ENCODE measurements at regions not wholly inside any gene's neighbourhood (a gene's known extent, or its start where the extent isn't known, plus 50 kb on each side); places are given as distances from the start of the nearest gene placed in this dataset.

DNA sequence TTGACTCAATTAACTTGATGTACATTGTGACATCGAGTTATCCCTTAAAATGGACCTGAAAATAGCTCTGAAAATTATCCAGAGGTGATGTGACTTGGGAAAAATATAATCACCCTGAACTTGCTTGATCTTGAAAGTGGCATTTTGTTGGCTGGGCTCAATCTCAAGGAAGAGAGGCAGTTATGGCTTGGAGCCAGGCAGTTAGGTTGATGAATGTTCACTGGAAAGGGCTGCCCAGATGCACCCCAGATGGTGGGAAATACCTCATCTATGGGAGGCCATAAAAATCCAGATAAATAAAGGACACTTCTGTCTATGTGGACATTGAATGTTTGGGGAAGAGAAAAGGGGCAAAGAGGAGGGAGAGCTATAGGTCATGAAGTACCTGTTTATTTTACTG, 55.7 kb upstream of the OR5AN1 start:
- Histone ChIP-seq H3K4me1 (no peaks in the 10 kb centered on the region), H3K36me3 (no peaks in the 10 kb centered on the region), H3K9me3 (no peaks in the 10 kb centered on the region), H3K27ac (no peak overlapping the region), H3K4me3 (replicated peaks in 1 of 3) (no peak overlapping the region), H3K27me3 (no peaks in the 10 kb centered on the region)
- 38 to 52% methylated on average over 1 of the region's 1 CpG for WGBS, 2 donors
- intact Hi-C loops (cut with DNase I) = no loop called here
- DNase-seq = no peak
- no peak for TF ChIP-seq POLR2A (IDR thresholded peaks at IDR 0.05)
- TF ChIP-seq, protein P1, sequence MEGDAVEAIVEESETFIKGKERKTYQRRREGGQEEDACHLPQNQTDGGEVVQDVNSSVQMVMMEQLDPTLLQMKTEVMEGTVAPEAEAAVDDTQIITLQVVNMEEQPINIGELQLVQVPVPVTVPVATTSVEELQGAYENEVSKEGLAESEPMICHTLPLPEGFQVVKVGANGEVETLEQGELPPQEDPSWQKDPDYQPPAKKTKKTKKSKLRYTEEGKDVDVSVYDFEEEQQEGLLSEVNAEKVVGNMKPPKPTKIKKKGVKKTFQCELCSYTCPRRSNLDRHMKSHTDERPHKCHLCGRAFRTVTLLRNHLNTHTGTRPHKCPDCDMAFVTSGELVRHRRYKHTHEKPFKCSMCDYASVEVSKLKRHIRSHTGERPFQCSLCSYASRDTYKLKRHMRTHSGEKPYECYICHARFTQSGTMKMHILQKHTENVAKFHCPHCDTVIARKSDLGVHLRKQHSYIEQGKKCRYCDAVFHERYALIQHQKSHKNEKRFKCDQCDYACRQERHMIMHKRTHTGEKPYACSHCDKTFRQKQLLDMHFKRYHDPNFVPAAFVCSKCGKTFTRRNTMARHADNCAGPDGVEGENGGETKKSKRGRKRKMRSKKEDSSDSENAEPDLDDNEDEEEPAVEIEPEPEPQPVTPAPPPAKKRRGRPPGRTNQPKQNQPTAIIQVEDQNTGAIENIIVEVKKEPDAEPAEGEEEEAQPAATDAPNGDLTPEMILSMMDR (IDR thresholded peaks at IDR 0.05) = no peak

DNA sequence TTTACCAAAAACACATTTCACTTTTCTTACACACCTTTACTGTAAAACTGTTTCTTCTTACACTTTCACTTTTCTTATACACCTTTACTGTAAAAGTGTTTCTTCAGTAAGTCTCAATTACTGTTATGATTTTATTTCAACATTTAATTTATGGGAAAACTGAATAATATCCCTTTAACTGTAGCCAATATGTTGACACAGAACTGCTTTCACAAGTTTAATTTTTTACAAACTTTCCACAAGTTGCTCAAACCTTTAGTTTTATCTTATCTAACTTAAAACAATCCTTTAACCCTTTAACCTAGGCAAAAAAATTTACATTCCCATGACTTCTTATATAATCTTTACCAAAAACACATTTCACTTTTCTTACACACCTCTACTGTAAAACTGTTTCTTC, 63.3 kb upstream of the OR5AN1 start:
- Histone ChIP-seq H3K27ac (no peak overlapping the region), H3K27me3 (no peaks in the 10 kb centered on the region), H3K4me3 (replicated peaks in 1 of 3) (no peak overlapping the region), H3K9me3 (no peaks in the 10 kb centered on the region), H3K36me3 (no peaks in the 10 kb centered on the region), H3K4me1 (no peaks in the 10 kb centered on the region)
- intact Hi-C loops (cut with DNase I) = no loop called here
- no peak for TF ChIP-seq POLR2A (IDR thresholded peaks at IDR 0.05)
- TF ChIP-seq, protein P1 (IDR thresholded peaks at IDR 0.05) = no peak
- DNase-seq = no peak

GRCh38 chr11:59292611-59293010, 66.1 kb upstream of the OR5AN1 start:
- DNase-seq = no peak
- Histone ChIP-seq H3K4me1 (no peaks in the 10 kb centered on the region), H3K27ac (no peak overlapping the region), H3K4me3 (replicated peaks in 1 of 3) (no peak overlapping the region), H3K9me3 (no peaks in the 10 kb centered on the region), H3K27me3 (no peaks in the 10 kb centered on the region), H3K36me3 (no peaks in the 10 kb centered on the region)
- no peak for TF ChIP-seq POLR2A (IDR thresholded peaks at IDR 0.05)
- TF ChIP-seq, protein P1 (IDR thresholded peaks at IDR 0.05) = no peak
- intact Hi-C loops (cut with DNase I) = no loop called here
- 93 to 96% methylated on average over 3 of the region's 3 CpGs for WGBS, 2 donors

DNA sequence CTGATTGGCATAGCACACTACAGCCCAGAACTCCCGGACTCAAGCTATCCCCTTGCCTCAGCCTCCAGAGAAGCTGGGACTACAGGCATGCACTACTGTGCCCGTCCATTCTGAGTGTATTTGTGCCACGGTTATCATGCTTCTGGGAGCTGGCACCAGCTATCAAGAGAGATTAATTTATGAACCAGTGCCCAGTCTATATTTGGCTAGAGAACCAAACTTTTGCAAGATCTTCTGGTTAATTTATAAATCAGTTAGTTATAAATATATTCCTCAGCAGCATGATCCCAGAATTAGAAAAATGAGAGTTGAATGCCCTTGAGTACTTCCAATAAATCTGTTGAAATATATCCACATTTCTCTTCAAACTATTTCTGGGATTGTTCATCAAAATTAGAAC, 67.5 kb upstream of the OR5AN1 start:
- no peak for TF ChIP-seq POLR2A (IDR thresholded peaks at IDR 0.05)
- TF ChIP-seq, protein P1 (IDR thresholded peaks at IDR 0.05) = no peak
- H3K36me3 ChIP-seq = no peaks in the 10 kb centered on the region
- DNase-seq = no peak
- no peak overlapping the region for H3K4me3 ChIP-seq (replicated peaks in 1 of 3)
- 90 to 91% methylated on average over 3 of the region's 3 CpGs for WGBS, 2 donors
- no peak overlapping the region for H3K27ac ChIP-seq
- H3K27me3 ChIP-seq = no peaks in the 10 kb centered on the region
- no peaks in the 10 kb centered on the region for H3K9me3 ChIP-seq
- H3K4me1 ChIP-seq = no peaks in the 10 kb centered on the region
- intact Hi-C loops (cut with DNase I) = no loop called here

DNA sequence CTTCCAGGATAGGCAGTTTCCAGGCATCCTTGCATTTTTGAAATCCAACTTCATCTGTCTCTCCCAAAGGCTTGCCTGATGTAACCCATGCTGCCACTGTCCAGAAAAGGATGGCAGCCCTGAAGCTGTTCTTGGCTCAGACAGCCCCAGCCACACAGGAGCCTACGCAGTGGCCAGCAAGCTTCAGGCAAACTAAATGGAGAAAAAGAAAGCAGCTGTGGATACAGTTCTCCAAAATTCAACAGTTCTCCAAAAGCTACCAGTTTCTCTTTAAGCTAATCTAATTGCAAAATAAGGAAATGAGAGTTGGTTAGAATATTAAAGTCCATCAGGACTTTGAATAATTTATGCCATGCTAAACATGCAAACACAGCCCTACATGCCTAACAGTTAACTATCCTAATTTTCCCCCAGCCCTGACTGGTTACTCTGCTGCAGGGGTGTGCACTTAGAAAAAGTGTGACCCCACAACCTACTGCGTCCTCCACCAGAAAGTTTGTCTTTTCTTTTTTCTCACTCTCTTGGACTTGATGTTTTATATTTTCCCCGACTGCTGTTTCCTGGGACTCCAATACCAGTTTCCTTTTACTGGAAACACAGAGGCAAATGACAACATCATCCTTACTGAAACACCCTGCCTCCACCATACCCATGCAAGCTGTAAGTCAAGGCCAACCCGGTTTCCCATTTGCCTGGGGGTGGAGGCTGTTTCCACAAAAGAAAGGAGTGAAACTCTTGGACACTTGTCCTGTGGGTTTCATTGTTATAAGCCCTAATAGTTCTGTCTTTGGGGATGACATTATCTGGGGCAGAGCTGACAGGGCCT, 69.1 kb upstream of the OR5AN1 start:
- DNase-seq = no peak
- Histone ChIP-seq H3K4me3 (replicated peaks in 1 of 3) (no peak overlapping the region), H3K36me3 (no peaks in the 10 kb centered on the region), H3K27me3 (no peaks in the 10 kb centered on the region), H3K27ac (no peak overlapping the region), H3K4me1 (no peaks in the 10 kb centered on the region), H3K9me3 (no peaks in the 10 kb centered on the region)
- WGBS, 2 donors = 83 to 85% methylated on average over 4 of the region's 4 CpGs
- no peak for TF ChIP-seq POLR2A (IDR thresholded peaks at IDR 0.05)
- TF ChIP-seq, protein P1 (IDR thresholded peaks at IDR 0.05) = no peak
- intact Hi-C loops (cut with DNase I) = loop anchor here (5.0 kb wide), 2 partner anchors 77 to 92 kb away; partner anchors contain the start of gene MPEG1

Measured in thyroid gland (tissue), 4 donors.